ENCODE measurements at regions not wholly inside any gene's neighbourhood (a gene's known extent, or its start where the extent isn't known, plus 50 kb on each side); places are given as distances from the start of the nearest gene placed in this dataset.

GRCh38 chr16:79792664-79793351, 192.3 kb upstream of the MAF start:
- CTCF ChIA-PET = no interaction called here
- no peak for DNase-seq
- no peaks in the 10 kb centered on the region for H3K9me3 Mint-ChIP-seq
- no peaks in the 10 kb centered on the region for H3K9me3 ChIP-seq (ENCODE audit: low read length)
- no peak overlapping the region for H3K27ac Mint-ChIP-seq
- no peaks in the 10 kb centered on the region for H3K36me3 ChIP-seq (ENCODE audit: insufficient read depth, low read length)
- H3K4me3 ChIP-seq (ENCODE audit: low read length) = no peak overlapping the region
- no peaks in the 10 kb centered on the region for H3K27me3 ChIP-seq (ENCODE audit: insufficient read depth, low read length, poor library complexity, severe bottlenecking)
- no peak overlapping the region for H3K27ac ChIP-seq (ENCODE audit: low read depth, low read length)
- no peaks in the 10 kb centered on the region for H3K4me1 ChIP-seq (ENCODE audit: insufficient read depth, low read length)
- no peak overlapping the region for H3K4me3 Mint-ChIP-seq
- POLR2A ChIA-PET = no interaction called here
- H3K27me3 Mint-ChIP-seq = peaks cover 0 to 16% of the 10 kb centered on the region in 2 donors
- H3K4me1 Mint-ChIP-seq = no peaks in the 10 kb centered on the region
- no peaks in the 10 kb centered on the region for H3K36me3 Mint-ChIP-seq

- H3K36me3 ChIP-seq (ENCODE audit: insufficient read depth, low read length) = no peaks in the 10 kb centered on the region
- no peaks in the 10 kb centered on the region for H3K27me3 ChIP-seq (ENCODE audit: insufficient read depth, low read length, poor library complexity, severe bottlenecking)
- no peaks in the 10 kb centered on the region for H3K9me3 ChIP-seq (ENCODE audit: low read length)
- no peaks in the 10 kb centered on the region for H3K36me3 Mint-ChIP-seq
- DNase-seq = no peak
- no peak overlapping the region for H3K27ac ChIP-seq (ENCODE audit: low read depth, low read length)
- peaks cover 0 to 13% of the 10 kb centered on the region in 2 donors for H3K27me3 Mint-ChIP-seq
- no peaks in the 10 kb centered on the region for H3K4me1 Mint-ChIP-seq
- H3K9me3 Mint-ChIP-seq = no peaks in the 10 kb centered on the region
- H3K4me1 ChIP-seq (ENCODE audit: insufficient read depth, low read length) = no peaks in the 10 kb centered on the region
- POLR2A ChIA-PET = no interaction called here
- no peak overlapping the region for H3K4me3 Mint-ChIP-seq
- H3K4me3 ChIP-seq (ENCODE audit: low read length) = no peak overlapping the region
- CTCF ChIA-PET = no interaction called here
- H3K27ac Mint-ChIP-seq = no peak overlapping the region
Measured at GRCh38 chr16:79792076-79792475, 191.5 kb upstream of the MAF start.

DNA sequence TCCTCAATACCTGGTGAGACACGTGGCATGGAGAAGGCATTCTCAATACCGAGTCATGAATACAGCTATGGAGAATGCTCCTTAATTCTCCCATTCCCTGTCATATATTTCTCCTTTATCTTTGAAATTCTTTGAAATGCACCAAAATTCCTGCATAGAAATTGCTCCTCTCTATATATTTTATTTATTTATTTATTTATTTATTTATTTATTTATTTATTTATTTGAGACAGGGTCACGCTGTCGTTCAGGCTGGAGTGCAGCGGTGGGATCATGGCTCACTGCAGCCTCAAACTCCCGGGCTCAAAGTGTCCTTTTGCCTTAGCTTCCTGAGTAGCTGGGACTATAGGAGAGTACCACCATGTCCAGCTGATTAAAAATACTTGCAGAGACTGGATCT, 190.3 kb upstream of the MAF start:
- CTCF ChIA-PET = no interaction called here
- H3K27me3 Mint-ChIP-seq = peaks cover 0 to 10% of the 10 kb centered on the region in 2 donors
- Histone ChIP-seq H3K36me3 (ENCODE audit: insufficient read depth, low read length) (no peaks in the 10 kb centered on the region), H3K27ac (ENCODE audit: low read depth, low read length) (no peak overlapping the region), H3K27me3 (ENCODE audit: insufficient read depth, low read length, poor library complexity, severe bottlenecking) (no peaks in the 10 kb centered on the region), H3K4me1 (ENCODE audit: insufficient read depth, low read length) (no peaks in the 10 kb centered on the region), H3K9me3 (ENCODE audit: low read length) (no peaks in the 10 kb centered on the region), H3K4me3 (ENCODE audit: low read length) (no peak overlapping the region)
- no peaks in the 10 kb centered on the region for H3K36me3 Mint-ChIP-seq
- POLR2A ChIA-PET = no interaction called here
- H3K4me1 Mint-ChIP-seq = no peaks in the 10 kb centered on the region
- DNase-seq = no peak
- H3K9me3 Mint-ChIP-seq = no peaks in the 10 kb centered on the region
- no peak overlapping the region for H3K4me3 Mint-ChIP-seq
- H3K27ac Mint-ChIP-seq = peak overlapping the region in 1 of 8 donors; percentile 32

- Mint-ChIP-seq H3K27ac (no peak overlapping the region), H3K27me3 (peaks cover 0 to 4% of the 10 kb centered on the region in 2 donors), H3K36me3 (no peaks in the 10 kb centered on the region), H3K4me1 (no peaks in the 10 kb centered on the region), H3K9me3 (no peaks in the 10 kb centered on the region), H3K4me3 (no peak overlapping the region)
- no peak overlapping the region for H3K27ac ChIP-seq (ENCODE audit: low read depth, low read length)
- ChIA-PET CTCF (no interaction called here), POLR2A (no interaction called here)
- H3K9me3 ChIP-seq (ENCODE audit: low read length) = no peaks in the 10 kb centered on the region
- no peaks in the 10 kb centered on the region for H3K4me1 ChIP-seq (ENCODE audit: insufficient read depth, low read length)
- no peak overlapping the region for H3K4me3 ChIP-seq (ENCODE audit: low read length)
- H3K27me3 ChIP-seq (ENCODE audit: insufficient read depth, low read length, poor library complexity, severe bottlenecking) = no peaks in the 10 kb centered on the region
- DNase-seq = no peak
- no peaks in the 10 kb centered on the region for H3K36me3 ChIP-seq (ENCODE audit: insufficient read depth, low read length)
Measured at GRCh38 chr16:79788949-79789348, 188.4 kb upstream of the MAF start.

DNA sequence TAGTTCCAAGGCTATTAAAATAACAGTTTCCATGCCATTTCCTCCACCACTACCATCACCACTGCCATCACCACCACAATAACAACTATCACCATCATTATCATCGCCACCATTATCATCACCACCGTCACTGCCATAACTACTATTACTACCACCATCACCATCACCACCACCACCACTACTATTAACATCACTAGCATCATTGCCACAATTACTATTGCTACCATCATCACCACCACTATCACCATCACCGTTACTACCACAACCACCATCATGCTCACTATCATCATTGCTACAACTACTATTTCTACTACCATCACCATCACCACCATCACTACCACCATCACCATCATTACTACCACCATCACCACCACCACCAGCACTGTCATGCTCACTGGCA, 185.9 kb upstream of the MAF start:
- CTCF ChIA-PET = no interaction called here
- H3K27me3 Mint-ChIP-seq = peaks cover 3 to 5% of the 10 kb centered on the region in 2 donors

DNA sequence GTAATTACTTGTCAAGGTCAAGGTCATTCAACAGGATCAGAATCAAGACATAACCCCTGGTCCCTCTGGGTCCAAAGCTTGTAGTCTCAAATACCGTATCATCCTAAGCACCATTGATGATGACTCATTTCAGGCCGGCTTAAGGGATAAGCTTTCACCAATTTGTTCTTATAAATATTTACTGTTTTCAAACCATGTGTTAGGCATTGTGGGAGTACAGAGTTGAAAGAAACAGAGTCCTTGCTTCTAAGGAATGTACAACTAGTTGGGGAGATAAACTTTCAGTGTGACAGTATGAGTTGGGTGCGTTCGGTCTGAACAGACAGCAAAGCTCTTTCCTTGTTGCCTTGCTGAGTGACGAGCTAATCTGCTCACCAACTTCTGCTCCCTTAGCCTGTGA, 183.5 kb upstream of the MAF start:
- ChIA-PET POLR2A (no interaction called here), CTCF (no interaction called here)
- no peak for DNase-seq
- H3K36me3 ChIP-seq (ENCODE audit: insufficient read depth, low read length) = no peaks in the 10 kb centered on the region
- H3K4me3 ChIP-seq (ENCODE audit: low read length) = no peak overlapping the region
- H3K4me1 ChIP-seq (ENCODE audit: insufficient read depth, low read length) = no peaks in the 10 kb centered on the region
- H3K27ac ChIP-seq (ENCODE audit: low read depth, low read length) = no peak overlapping the region
- no peak overlapping the region for H3K4me3 Mint-ChIP-seq
- H3K27me3 Mint-ChIP-seq = peaks cover 6 to 14% of the 10 kb centered on the region in 2 donors
- H3K4me1 Mint-ChIP-seq = no peaks in the 10 kb centered on the region
- no peaks in the 10 kb centered on the region for H3K9me3 ChIP-seq (ENCODE audit: low read length)
- H3K27ac Mint-ChIP-seq = no peak overlapping the region
- no peaks in the 10 kb centered on the region for H3K9me3 Mint-ChIP-seq
- H3K27me3 ChIP-seq (ENCODE audit: insufficient read depth, low read length, poor library complexity, severe bottlenecking) = no peaks in the 10 kb centered on the region
- no peaks in the 10 kb centered on the region for H3K36me3 Mint-ChIP-seq

More for the DNA sequence above, 185.9 kb upstream of the MAF start:
- Mint-ChIP-seq H3K36me3 (no peaks in the 10 kb centered on the region), H3K27ac (no peak overlapping the region), H3K4me1 (no peaks in the 10 kb centered on the region), H3K9me3 (no peaks in the 10 kb centered on the region), H3K4me3 (no peak overlapping the region)
- Histone ChIP-seq H3K36me3 (ENCODE audit: insufficient read depth, low read length) (no peaks in the 10 kb centered on the region), H3K27ac (ENCODE audit: low read depth, low read length) (no peak overlapping the region), H3K9me3 (ENCODE audit: low read length) (no peaks in the 10 kb centered on the region), H3K4me1 (ENCODE audit: insufficient read depth, low read length) (no peaks in the 10 kb centered on the region), H3K27me3 (ENCODE audit: insufficient read depth, low read length, poor library complexity, severe bottlenecking) (no peaks in the 10 kb centered on the region), H3K4me3 (ENCODE audit: low read length) (no peak overlapping the region)
- no peak for DNase-seq
- POLR2A ChIA-PET = no interaction called here

GRCh38 chr16:79777679-79778078, 177.1 kb upstream of the MAF start:
- H3K9me3 Mint-ChIP-seq = no peaks in the 10 kb centered on the region
- POLR2A ChIA-PET = no interaction called here
- Histone ChIP-seq H3K4me3 (ENCODE audit: low read length) (no peak overlapping the region), H3K9me3 (ENCODE audit: low read length) (no peaks in the 10 kb centered on the region), H3K27me3 (ENCODE audit: insufficient read depth, low read length, poor library complexity, severe bottlenecking) (no peaks in the 10 kb centered on the region), H3K4me1 (ENCODE audit: insufficient read depth, low read length) (no peaks in the 10 kb centered on the region), H3K27ac (ENCODE audit: low read depth, low read length) (no peak overlapping the region), H3K36me3 (ENCODE audit: insufficient read depth, low read length) (no peaks in the 10 kb centered on the region)
- no peaks in the 10 kb centered on the region for H3K4me1 Mint-ChIP-seq
- DNase-seq = no peak
- no peak overlapping the region for H3K4me3 Mint-ChIP-seq
- H3K36me3 Mint-ChIP-seq = no peaks in the 10 kb centered on the region
- H3K27ac Mint-ChIP-seq = no peak overlapping the region
- CTCF ChIA-PET = no interaction called here
- peaks cover 14 to 47% of the 10 kb centered on the region in 2 donors for H3K27me3 Mint-ChIP-seq

GRCh38 chr16:79776243-79776847, 175.8 kb upstream of the MAF start:
- no peak overlapping the region for H3K27ac ChIP-seq (ENCODE audit: low read depth, low read length)
- Mint-ChIP-seq H3K36me3 (no peaks in the 10 kb centered on the region), H3K27me3 (peaks cover 8 to 57% of the 10 kb centered on the region in 2 donors), H3K4me3 (no peak overlapping the region), H3K4me1 (no peaks in the 10 kb centered on the region), H3K9me3 (no peaks in the 10 kb centered on the region), H3K27ac (no peak overlapping the region)
- no peaks in the 10 kb centered on the region for H3K9me3 ChIP-seq (ENCODE audit: low read length)
- no peaks in the 10 kb centered on the region for H3K36me3 ChIP-seq (ENCODE audit: insufficient read depth, low read length)
- H3K4me3 ChIP-seq (ENCODE audit: low read length) = no peak overlapping the region
- no peaks in the 10 kb centered on the region for H3K4me1 ChIP-seq (ENCODE audit: insufficient read depth, low read length)
- no peaks in the 10 kb centered on the region for H3K27me3 ChIP-seq (ENCODE audit: insufficient read depth, low read length, poor library complexity, severe bottlenecking)
- ChIA-PET POLR2A (no interaction called here), CTCF (no interaction called here)
- DNase-seq = no peak

All from CD8-positive, alpha-beta memory T cell (primary cell).